PC-9 (cell line): ENCODE measurements at regions not wholly inside any gene's neighbourhood (a gene's known extent, or its start where the extent isn't known, plus 50 kb on each side); places are given as distances from the start of the nearest gene placed in this dataset.

Experiments used
- BruUV-seq: library from RNA; stranded (reverse); fragments of 400-500 nt; replicated peaks from 2 replicates; lab custom pipeline; 2021; lab: Mats Ljungman, UMichigan
- CTCF ChIA-PET: fragments of 300-600 bp; sonication (Branson Sonifier 250); formaldehyde crosslinking; loops from one replicate; lab custom pipeline; 2022; ENCODE audit warnings: antibody characterized with exemption; lab: Charles Lee
- POLR2A ChIA-PET: fragments of 300-600 bp; sonication (Branson Sonifier 250); formaldehyde crosslinking; loops from one replicate; lab custom pipeline; 2022; ENCODE audit warnings: antibody characterized with exemption; ENCODE audit not compliant: unreplicated experiment; lab: Charles Lee
- DNase-seq, 2 experiments: peaks; one replicate each; pipeline versions ENCODE4 v3.0.0 to v3.0.0-alpha.2; 2015 to 2022; ENCODE audit warnings: mixed read lengths in 1 of 2
- H2AFZ ChIP-seq: fragments of 200-600 bp; sonication (generic); 2 replicates; pipeline ENCODE4 v1.8.1; 2017; ENCODE audit warnings: antibody characterized with exemption
- H3F3A ChIP-seq: fragments of 200-600 bp; sonication (generic); 2 replicates; pipeline ENCODE4 v1.8.1; 2017; ENCODE audit warnings: antibody characterized with exemption, mild to moderate bottlenecking, low read depth; ENCODE audit not compliant: insufficient read depth
- H3K27ac ChIP-seq: fragments of 200-600 bp; sonication (generic); 2 replicates; pipeline ENCODE4 v1.6.1; 2016; ENCODE audit warnings: mixed run types
- H3K27me3 ChIP-seq: fragments of 200-600 bp; sonication (generic); 2 replicates; pipeline ENCODE4 v1.6.1; 2016; ENCODE audit warnings: low read depth, mixed run types; ENCODE audit not compliant: insufficient read depth
- H3K36me3 ChIP-seq: fragments of 200-600 bp; sonication (generic); 2 replicates; pipeline ENCODE4 v1.6.1; 2016; ENCODE audit warnings: low read depth, mixed run types
- H3K4me1 ChIP-seq: fragments of 200-600 bp; sonication (generic); replicated peaks from 2 replicates; pipeline ENCODE4 v1.6.1; 2016; ENCODE audit warnings: mixed run types; ENCODE audit not compliant: insufficient read depth
- H3K4me2 ChIP-seq: fragments of 200-600 bp; sonication (generic); 2 replicates; pipeline ENCODE4 v1.6.1; 2017; ENCODE audit warnings: mixed run types
- H3K4me3 ChIP-seq: fragments of 200-600 bp; sonication (generic); 2 replicates; pipeline ENCODE4 v1.6.1; 2016; ENCODE audit warnings: mixed run types
- H3K79me2 ChIP-seq: fragments of 200-600 bp; sonication (generic); 2 replicates; pipeline ENCODE4 v1.6.1; 2017; ENCODE audit warnings: low read depth, mixed run types
- H3K9me2 ChIP-seq: fragments of 200-600 bp; sonication (generic); 2 replicates; pipeline ENCODE4 v1.8.1; 2017; ENCODE audit warnings: mild to moderate bottlenecking; ENCODE audit not compliant: insufficient read depth
- H3K9me3 ChIP-seq: fragments of 200-600 bp; sonication (generic); 2 replicates; pipeline ENCODE4 v1.8.1; 2016; ENCODE audit warnings: low read depth; ENCODE audit not compliant: insufficient read depth
- H4K20me1 ChIP-seq: fragments of 200-600 bp; sonication (generic); 2 replicates; pipeline ENCODE4 v1.8.1; 2017; ENCODE audit not compliant: insufficient read depth
- EZH2 ChIP-seq: fragments of 200-600 bp; sonication (generic); IDR thresholded peaks from 2 replicates; pipeline ENCODE4 v1.8.0; 2017; ENCODE audit warnings: antibody characterized with exemption, low read depth
- intact Hi-C: fragments of 100-400 bp; cut with micrococcal nuclease; formaldehyde crosslinking; loops from one replicate; pipeline ENCODE4 v1.10.0; 2022; ENCODE audit not compliant: unreplicated experiment
- TF ChIP-seq, protein P1 (sequence below): fragments of 200-600 bp; sonication (generic); conservative IDR thresholded peaks from 2 replicates; pipeline ENCODE4 v1.6.1; 2017; ENCODE audit warnings: mixed run types, antibody characterized with exemption, mild to moderate bottlenecking, moderate library complexity

DNA sequence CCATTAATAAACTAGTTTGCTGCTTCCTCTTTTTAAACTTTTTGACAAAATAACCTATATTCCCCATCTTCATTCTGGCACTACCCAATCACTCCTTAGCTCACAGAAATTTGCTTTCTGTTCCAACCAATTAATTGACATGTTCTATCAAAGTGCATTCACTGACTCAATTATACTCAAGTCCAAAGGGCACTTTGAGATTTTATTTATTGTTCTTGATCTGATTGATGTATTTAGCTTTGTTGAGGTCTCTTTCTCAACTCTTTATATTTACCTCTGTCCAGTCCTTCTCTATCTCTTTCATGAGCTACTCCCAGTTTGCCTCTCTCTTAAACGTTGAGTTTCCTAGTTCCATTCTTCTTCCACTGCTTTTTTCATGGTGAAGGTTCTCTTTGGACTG is 104.4 kb upstream of the TENT5A start:
- Histone ChIP-seq H2AFZ (no peak overlapping the region), H3K9me2 (no peaks in the 10 kb centered on the region), H3K36me3 (no peaks in the 10 kb centered on the region), H3K79me2 (no peaks in the 10 kb centered on the region), H3K27me3 (no peaks in the 10 kb centered on the region), H3K27ac (no peak overlapping the region), H4K20me1 (no peaks in the 10 kb centered on the region), H3K4me1 (no peaks in the 10 kb centered on the region), H3K4me3 (no peak overlapping the region), H3K4me2 (no peak overlapping the region), H3F3A (no peaks in the 10 kb centered on the region), H3K9me3 (no peaks in the 10 kb centered on the region; the same call in 1 of the 2 replicates)
- intact Hi-C loops, result no loop called here
- DNase-seq, result no peak
- no TSS peak for BruUV-seq
- TF ChIP-seq, protein P1, sequence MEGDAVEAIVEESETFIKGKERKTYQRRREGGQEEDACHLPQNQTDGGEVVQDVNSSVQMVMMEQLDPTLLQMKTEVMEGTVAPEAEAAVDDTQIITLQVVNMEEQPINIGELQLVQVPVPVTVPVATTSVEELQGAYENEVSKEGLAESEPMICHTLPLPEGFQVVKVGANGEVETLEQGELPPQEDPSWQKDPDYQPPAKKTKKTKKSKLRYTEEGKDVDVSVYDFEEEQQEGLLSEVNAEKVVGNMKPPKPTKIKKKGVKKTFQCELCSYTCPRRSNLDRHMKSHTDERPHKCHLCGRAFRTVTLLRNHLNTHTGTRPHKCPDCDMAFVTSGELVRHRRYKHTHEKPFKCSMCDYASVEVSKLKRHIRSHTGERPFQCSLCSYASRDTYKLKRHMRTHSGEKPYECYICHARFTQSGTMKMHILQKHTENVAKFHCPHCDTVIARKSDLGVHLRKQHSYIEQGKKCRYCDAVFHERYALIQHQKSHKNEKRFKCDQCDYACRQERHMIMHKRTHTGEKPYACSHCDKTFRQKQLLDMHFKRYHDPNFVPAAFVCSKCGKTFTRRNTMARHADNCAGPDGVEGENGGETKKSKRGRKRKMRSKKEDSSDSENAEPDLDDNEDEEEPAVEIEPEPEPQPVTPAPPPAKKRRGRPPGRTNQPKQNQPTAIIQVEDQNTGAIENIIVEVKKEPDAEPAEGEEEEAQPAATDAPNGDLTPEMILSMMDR, result no peak
- no peak for TF ChIP-seq EZH2
- ChIA-PET CTCF (no interaction called here), POLR2A (no interaction called here)

GRCh38 chr6:81854474-81854873 is 102.0 kb upstream of the TENT5A start:
- intact Hi-C loops, result no loop called here
- no peaks in the 10 kb centered on the region for H3K4me1 ChIP-seq
- H3K27me3 ChIP-seq, result no peaks in the 10 kb centered on the region
- H3K79me2 ChIP-seq, result no peaks in the 10 kb centered on the region
- ChIA-PET POLR2A (no interaction called here), CTCF (no interaction called here)
- no peak overlapping the region for H3K4me3 ChIP-seq
- H3K27ac ChIP-seq, result no peak overlapping the region
- no peak overlapping the region for H2AFZ ChIP-seq
- H3K36me3 ChIP-seq, result no peaks in the 10 kb centered on the region
- H3K9me3 ChIP-seq, result no peaks in the 10 kb centered on the region; the same call in 1 of the 2 replicates
- no peaks in the 10 kb centered on the region for H4K20me1 ChIP-seq
- H3F3A ChIP-seq, result no peaks in the 10 kb centered on the region
- no peak overlapping the region for H3K4me2 ChIP-seq
- TF ChIP-seq, protein P1, result no peak
- TF ChIP-seq EZH2, result no peak
- no peak for DNase-seq
- no TSS peak for BruUV-seq
- H3K9me2 ChIP-seq, result no peaks in the 10 kb centered on the region

DNA sequence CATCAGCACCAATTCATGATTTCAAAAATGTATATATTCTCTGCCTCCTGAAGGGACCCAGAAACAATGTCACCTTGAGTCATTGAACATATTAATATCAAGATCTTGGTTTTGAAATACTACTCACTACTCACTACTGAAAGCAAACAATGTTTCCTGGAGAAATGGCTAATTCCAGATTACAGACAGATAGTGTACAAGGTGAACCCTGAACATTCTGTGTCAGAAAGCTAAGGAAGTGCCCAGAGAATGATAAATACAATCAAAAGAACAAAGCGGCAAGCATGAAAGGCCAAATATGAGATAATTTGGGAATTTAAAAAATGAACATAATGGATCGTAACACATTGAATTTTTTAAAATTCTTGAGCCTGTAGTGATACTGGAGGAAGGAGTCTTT is 101.5 kb upstream of the TENT5A start:
- ChIA-PET POLR2A (no interaction called here), CTCF (no interaction called here)
- no peaks in the 10 kb centered on the region for H3K27me3 ChIP-seq
- no peaks in the 10 kb centered on the region for H3K79me2 ChIP-seq
- no peaks in the 10 kb centered on the region for H3K36me3 ChIP-seq
- H3K4me1 ChIP-seq, result no peaks in the 10 kb centered on the region
- intact Hi-C loops, result no loop called here
- H3K4me3 ChIP-seq, result no peak overlapping the region
- no peak for DNase-seq
- H3K9me3 ChIP-seq, result no peaks in the 10 kb centered on the region; the same call in 1 of the 2 replicates
- TF ChIP-seq, protein P1, result no peak
- TF ChIP-seq EZH2, result no peak
- no peaks in the 10 kb centered on the region for H3F3A ChIP-seq
- no peaks in the 10 kb centered on the region for H4K20me1 ChIP-seq
- no peaks in the 10 kb centered on the region for H3K9me2 ChIP-seq
- H3K27ac ChIP-seq, result no peak overlapping the region
- BruUV-seq, result no TSS peak
- no peak overlapping the region for H2AFZ ChIP-seq
- H3K4me2 ChIP-seq, result no peak overlapping the region
